PFSK-1 (cell line): ENCODE measurements at regions not wholly inside any gene's neighbourhood (a gene's known extent, or its start where the extent isn't known, plus 50 kb on each side); places are given as distances from the start of the nearest gene placed in this dataset.

Source experiments
- FOXP2 ChIP-seq: optimal IDR thresholded peaks from 2 replicates; pipeline ENCODE3; 2011; ENCODE audit warnings: borderline replicate concordance, control low read depth, inconsistent platforms; ENCODE audit not compliant: insufficient read depth; ENCODE audit errors: extremely low read length, extremely low read depth
- POLR2AphosphoS5 ChIP-seq: IDR thresholded peaks from 2 replicates; pipeline ENCODE4 v1.6.1; 2012; ENCODE audit warnings: low read depth, mild to moderate bottlenecking, control low read depth, low read length, moderate library complexity
- REST ChIP-seq, 2 experiments: IDR thresholded peaks; 2 replicates each; pipeline versions ENCODE4 v1.6.1 to v1.8.0; 2011 to 2012; ENCODE audit warnings: low read depth in 2 of 2, low read length in 2 of 2, control low read depth in 1 of 2, inconsistent platforms in 1 of 2, mild to moderate bottlenecking in 1 of 2, moderate library complexity in 1 of 2; ENCODE audit not compliant: insufficient read depth in 1 of 2
- SIN3A ChIP-seq: IDR thresholded peaks from 2 replicates; pipeline ENCODE4 v1.6.1; 2012; ENCODE audit warnings: mild to moderate bottlenecking, low read length, moderate library complexity, borderline replicate concordance; ENCODE audit not compliant: insufficient read depth
- TAF1 ChIP-seq: IDR thresholded peaks from 2 replicates; pipeline ENCODE4 v1.6.1; 2012; ENCODE audit warnings: low read length, control low read depth, borderline replicate concordance; ENCODE audit not compliant: insufficient read depth

GRCh38 chr3:197350446-197350845 is 52.0 kb upstream of the DLG1 start:
- TF ChIP-seq POLR2AphosphoS5 (no peak), REST (IDR thresholded peaks at IDR 0.05; ENCODE audit: insufficient read depth in 1 of 2, low read depth in 2 of 2, low read length in 2 of 2) (no peak), TAF1 (no peak), SIN3A (no peak), FOXP2 (no peak)

GRCh38 chr3:197349368-197349767 is 51.0 kb upstream of the DLG1 start:
- no peak for TF ChIP-seq FOXP2
- no peak for TF ChIP-seq TAF1
- no peak for TF ChIP-seq REST (IDR thresholded peaks at IDR 0.05; ENCODE audit: insufficient read depth in 1 of 2, low read depth in 2 of 2, low read length in 2 of 2)
- TF ChIP-seq SIN3A, result no peak
- TF ChIP-seq POLR2AphosphoS5, result no peak
